D721Med (cell line): ENCODE measurements at regions not wholly inside any gene's neighbourhood (a gene's known extent, or its start where the extent isn't known, plus 50 kb on each side); places are given as distances from the start of the nearest gene placed in this dataset.
"Not testable (repeated sequence)": the region's sequence is repeated elsewhere in the genome, so short reads cannot be mapped to it uniquely, and the experiment has no call there.

Experiments used
- DNase-seq: peaks from one replicate; pipeline ENCODE4 v3.0.0; 2011; ENCODE audit warnings: low spot score; ENCODE audit not compliant: insufficient read length
- FAIRE-seq: peaks from 2 replicates; lab custom pipeline; 2011; peaks lifted over from hg19 to GRCh38; lab: Jason Lieb, UNC
- TF ChIP-seq, protein P1 (sequence below): IDR thresholded peaks from 2 replicates; pipeline ENCODE4 v1.5.1; 2012; ENCODE audit warnings: mild to moderate bottlenecking, control low read depth; ENCODE audit not compliant: insufficient read depth; ENCODE audit errors: missing control alignments

DNA sequence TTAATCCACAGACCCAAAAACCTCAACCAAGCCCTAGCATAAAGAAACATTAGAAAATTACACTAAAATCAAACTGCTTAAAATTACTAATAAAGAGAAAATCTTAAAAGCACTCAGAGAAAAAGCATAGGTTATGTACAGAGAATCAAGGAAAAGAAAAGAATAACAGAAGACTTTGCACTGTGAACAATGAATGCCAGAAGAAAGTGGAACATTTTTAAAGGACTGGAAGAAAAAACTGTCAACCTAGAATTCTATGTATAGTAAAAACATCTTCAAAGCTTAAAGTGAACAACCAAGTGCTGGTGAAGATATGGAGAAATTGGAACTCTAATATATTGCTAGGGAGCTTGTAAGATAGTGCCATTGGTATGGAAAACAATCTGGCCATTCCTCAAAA lies 82.7 kb upstream of the SLC6A11 start:
- FAIRE-seq (no peak), DNase-seq (no peak)
- TF ChIP-seq, protein P1, sequence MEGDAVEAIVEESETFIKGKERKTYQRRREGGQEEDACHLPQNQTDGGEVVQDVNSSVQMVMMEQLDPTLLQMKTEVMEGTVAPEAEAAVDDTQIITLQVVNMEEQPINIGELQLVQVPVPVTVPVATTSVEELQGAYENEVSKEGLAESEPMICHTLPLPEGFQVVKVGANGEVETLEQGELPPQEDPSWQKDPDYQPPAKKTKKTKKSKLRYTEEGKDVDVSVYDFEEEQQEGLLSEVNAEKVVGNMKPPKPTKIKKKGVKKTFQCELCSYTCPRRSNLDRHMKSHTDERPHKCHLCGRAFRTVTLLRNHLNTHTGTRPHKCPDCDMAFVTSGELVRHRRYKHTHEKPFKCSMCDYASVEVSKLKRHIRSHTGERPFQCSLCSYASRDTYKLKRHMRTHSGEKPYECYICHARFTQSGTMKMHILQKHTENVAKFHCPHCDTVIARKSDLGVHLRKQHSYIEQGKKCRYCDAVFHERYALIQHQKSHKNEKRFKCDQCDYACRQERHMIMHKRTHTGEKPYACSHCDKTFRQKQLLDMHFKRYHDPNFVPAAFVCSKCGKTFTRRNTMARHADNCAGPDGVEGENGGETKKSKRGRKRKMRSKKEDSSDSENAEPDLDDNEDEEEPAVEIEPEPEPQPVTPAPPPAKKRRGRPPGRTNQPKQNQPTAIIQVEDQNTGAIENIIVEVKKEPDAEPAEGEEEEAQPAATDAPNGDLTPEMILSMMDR: no peak

GRCh38 chr3:10736444-10736843 lies 79.6 kb upstream of the SLC6A11 start:
- DNase-seq, FAIRE-seq: not testable (repeated sequence)

DNA sequence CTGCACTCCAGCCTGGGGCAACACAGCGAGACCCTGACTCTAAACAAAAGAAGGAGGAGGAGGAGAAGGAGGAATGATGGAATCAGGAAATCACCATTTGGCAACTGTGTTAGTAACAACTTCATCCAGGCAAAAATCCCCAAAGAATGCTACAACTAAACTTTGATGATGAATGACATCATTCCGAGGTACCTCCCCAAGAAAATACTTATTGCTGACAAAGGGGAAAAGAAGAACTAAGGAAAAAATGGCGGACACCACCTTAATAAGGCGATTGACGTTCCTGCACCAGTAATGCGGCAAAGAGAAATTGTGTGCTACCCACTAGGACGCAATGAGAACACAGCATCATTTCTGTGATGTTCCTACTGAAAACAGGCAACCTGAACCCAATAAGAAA lies 78.2 kb upstream of the SLC6A11 start:
- FAIRE-seq: no peak
- TF ChIP-seq, protein P1: no peak
- DNase-seq: no peak

DNA sequence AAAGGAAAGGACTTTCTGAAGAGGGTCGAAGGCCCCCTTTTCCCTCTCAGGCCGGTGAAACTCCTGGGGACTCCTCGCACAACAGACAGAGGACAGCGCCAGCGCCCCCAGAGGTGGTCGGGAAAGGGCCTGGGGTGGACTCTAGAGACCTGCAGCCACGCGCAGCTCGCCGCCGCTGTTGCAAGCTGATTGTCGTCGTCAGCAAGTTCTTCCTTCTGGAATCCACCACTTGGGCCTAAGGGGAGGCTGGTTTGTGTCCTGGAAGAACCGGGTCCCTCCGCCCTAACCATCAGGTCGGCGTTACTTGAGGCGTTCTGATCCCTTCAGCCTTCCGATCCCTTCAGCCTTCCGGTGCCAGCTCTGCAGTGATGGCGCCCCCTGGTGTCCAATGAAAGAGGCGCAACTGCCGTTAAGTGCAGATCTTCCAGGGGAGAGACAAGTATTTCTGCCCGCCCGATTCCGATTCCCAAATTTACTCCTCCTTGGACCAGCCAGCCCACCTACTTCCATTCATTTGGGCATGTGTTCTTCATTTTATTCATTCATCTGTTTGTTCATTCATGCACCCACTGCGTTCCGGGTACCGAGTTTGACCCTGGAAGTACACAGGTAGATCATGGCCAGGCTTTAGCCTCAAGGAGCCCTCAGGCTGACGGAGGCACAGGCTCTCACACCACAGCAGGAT lies 77.2 kb upstream of the SLC6A11 start:
- FAIRE-seq (no peak), DNase-seq (peak; percentile 57)
- TF ChIP-seq, protein P1: peak; percentile 68

DNA sequence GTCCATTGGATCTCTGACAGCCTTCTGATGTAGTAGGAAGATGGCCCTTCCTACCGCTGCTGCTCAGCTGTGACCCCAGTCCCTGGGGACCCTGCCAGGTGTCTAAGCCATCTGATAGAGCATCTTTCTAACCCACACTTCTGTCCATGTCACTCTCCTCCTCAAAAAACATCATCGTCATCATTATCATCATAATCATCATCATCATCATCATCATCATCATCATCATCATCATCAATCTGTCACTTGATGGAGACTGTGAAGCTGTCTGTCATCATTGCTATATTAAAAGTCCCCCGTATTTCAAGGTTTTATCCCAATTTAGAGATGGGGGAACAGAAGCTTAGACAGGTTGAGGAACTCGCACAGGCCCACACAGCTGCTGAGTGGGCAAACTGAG lies 75.1 kb upstream of the SLC6A11 start:
- TF ChIP-seq, protein P1: no peak
- FAIRE-seq (no peak), DNase-seq (no peak)

- DNase-seq: no peak
- TF ChIP-seq, protein P1: no peak
- no peak for FAIRE-seq
Observed at GRCh38 chr3:10741891-10742671, 73.9 kb upstream of the SLC6A11 start.

GRCh38 chr3:10743366-10744097 lies 72.5 kb upstream of the SLC6A11 start:
- DNase-seq (no peak), FAIRE-seq (no peak)
- TF ChIP-seq, protein P1: no peak
